WTC11 (cell line): ENCODE measurements at regions not wholly inside any gene's neighbourhood (a gene's known extent, or its start where the extent isn't known, plus 50 kb on each side); places are given as distances from the start of the nearest gene placed in this dataset.

Source experiments
- AFF4 ChIP-seq: sonication (generic); formaldehyde crosslinking; IDR thresholded peaks from 2 replicates; pipeline ENCODE4 v1.8.1; 2023; ENCODE audit warnings: mild to moderate bottlenecking, missing genetic modification reagents, borderline replicate concordance
- ARID4B ChIP-seq: sonication (generic); formaldehyde crosslinking; IDR thresholded peaks from 2 replicates; pipeline ENCODE4 v1.8.0; 2023; ENCODE audit warnings: missing genetic modification reagents, mild to moderate bottlenecking, borderline replicate concordance
- ATF6 ChIP-seq: sonication (generic); formaldehyde crosslinking; IDR thresholded peaks from 2 replicates; pipeline ENCODE4 v1.8.1; 2023; ENCODE audit warnings: mild to moderate bottlenecking, missing genetic modification reagents
- CTCF ChIP-seq: fragments of 200-600 bp; IDR thresholded peaks from 2 replicates; pipeline ENCODE4 v1.8.0; 2022; ENCODE audit warnings: antibody characterized with exemption
- E2F4 ChIP-seq: sonication (generic); formaldehyde crosslinking; IDR thresholded peaks from 2 replicates; pipeline ENCODE4 v1.8.1; 2022; ENCODE audit warnings: low read depth, mild to moderate bottlenecking, moderate library complexity, missing genetic modification reagents, borderline replicate concordance
- KAT7 ChIP-seq: sonication (generic); formaldehyde crosslinking; IDR thresholded peaks from 2 replicates; pipeline ENCODE4 v1.8.1; 2023; ENCODE audit warnings: missing genetic modification reagents, mild to moderate bottlenecking, borderline replicate concordance
- PREB ChIP-seq: sonication (generic); formaldehyde crosslinking; IDR thresholded peaks from 2 replicates; pipeline ENCODE4 v1.8.1; 2022; ENCODE audit warnings: mild to moderate bottlenecking, missing genetic modification reagents, moderate library complexity, borderline replicate concordance

GRCh38 chr14:36075203-36075602, 101.3 kb downstream of the PTCSC3 start:
- TF ChIP-seq E2F4 (CRISPR knock-in tag) (no peak), PREB (CRISPR knock-in tag) (no peak), ARID4B (CRISPR knock-in tag) (no peak), AFF4 (CRISPR knock-in tag) (no peak), KAT7 (CRISPR knock-in tag) (no peak), CTCF (no peak), ATF6 (CRISPR knock-in tag) (no peak)
